HK-2 (cell line): ENCODE measurements at regions not wholly inside any gene's neighbourhood (a gene's known extent, or its start where the extent isn't known, plus 50 kb on each side); places are given as distances from the start of the nearest gene placed in this dataset.

ENCODE experiments used
- DNase-seq: peaks from one replicate; pipeline ENCODE4 v3.0.0-alpha.2; 2018; ENCODE audit not compliant: unreplicated experiment

- no peak for DNase-seq
These were observed 256.4 kb upstream of the SOX21 start for GRCh38 chr13:94968757-94969086.

- peak; percentile 6 for DNase-seq
These were observed 255.9 kb upstream of the SOX21 start for GRCh38 chr13:94968040-94968756.

- peak; percentile 8 for DNase-seq
These were observed 255.1 kb upstream of the SOX21 start for GRCh38 chr13:94967183-94968039.

- no peak for DNase-seq
These were observed 254.1 kb upstream of the SOX21 start for GRCh38 chr13:94966422-94966955.

- no peak for DNase-seq
These were observed 247.3 kb upstream of the SOX21 start for GRCh38 chr13:94959626-94960025.

DNA sequence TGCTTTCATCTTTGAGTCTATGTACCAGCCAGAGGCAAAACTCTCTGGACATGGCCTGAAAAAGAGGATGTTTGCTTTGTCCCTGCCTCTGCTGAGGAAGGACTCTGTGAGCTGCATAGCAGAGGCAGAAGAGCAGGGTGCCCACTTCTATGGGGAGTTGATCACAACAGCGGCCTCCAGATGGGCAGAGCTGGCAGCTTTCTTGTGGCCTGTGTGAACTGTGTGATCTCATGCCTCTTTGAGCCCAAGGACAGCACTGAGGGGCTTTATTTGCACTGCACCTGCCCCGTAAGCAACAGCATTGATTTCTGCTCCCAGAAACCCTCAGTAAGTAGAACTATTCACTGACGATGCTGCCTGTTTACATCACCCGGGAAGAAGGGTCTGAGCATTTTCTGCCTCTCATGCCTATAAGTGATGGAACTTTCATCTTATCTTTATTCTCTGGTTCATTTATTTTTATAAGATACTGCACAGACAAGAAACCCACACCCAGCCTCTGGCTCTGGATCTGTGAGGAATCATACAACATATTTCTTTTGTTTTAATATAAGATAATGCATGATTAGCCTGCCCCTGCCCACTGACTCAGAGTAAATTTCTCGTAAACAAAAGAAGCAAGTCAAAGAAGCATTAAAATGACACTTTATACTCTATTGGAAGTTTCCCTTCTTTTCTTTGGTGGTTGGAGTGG, 244.2 kb upstream of the SOX21 start:
- no peak for DNase-seq

- no peak for DNase-seq
These were observed 240.4 kb upstream of the SOX21 start for GRCh38 chr13:94952787-94953186.

- DNase-seq = no peak
These were observed 238.0 kb upstream of the SOX21 start for GRCh38 chr13:94950303-94950702.

DNA sequence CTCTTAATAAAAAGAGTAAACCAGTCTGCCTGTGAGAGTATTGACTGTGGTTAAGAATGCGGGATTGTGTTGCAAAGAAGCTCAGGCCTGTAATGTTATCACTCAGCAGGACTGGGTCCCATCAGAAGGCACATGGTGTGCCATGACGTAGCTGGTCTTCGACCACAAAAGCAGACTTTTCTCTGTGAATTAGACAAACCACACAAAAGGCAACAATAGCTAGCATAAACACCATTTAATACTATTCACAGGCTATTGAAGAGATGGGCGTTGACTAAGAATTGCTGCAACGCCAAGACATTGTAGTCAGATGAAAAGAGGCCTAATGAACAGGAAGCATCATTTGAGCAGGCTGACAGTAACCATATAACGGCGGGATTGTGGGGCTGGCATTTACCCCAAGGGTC, 235.6 kb upstream of the SOX21 start:
- no peak for DNase-seq

DNA sequence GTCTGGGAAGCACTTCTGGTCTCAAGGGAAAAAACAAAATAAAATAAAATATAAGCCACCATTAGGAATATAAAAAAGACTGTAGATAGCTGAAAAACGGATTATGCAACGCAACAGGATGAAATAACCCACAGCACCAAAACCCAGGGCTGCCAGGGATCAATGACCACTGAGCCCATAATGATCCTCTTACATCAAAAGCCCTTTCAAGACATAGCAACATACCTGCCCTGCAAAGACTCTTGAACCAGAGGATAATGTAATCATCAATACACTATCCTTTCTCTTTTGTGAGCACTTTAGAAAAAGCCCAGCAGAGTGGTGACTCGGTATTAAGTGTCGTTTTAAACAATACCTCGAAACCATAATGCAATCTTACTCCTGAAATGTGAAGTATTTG, 235.0 kb upstream of the SOX21 start:
- DNase-seq = no peak

GRCh38 chr13:94946039-94946438, 233.7 kb upstream of the SOX21 start:
- no peak for DNase-seq

- DNase-seq = no peak
These were observed 225.8 kb upstream of the SOX21 start for GRCh38 chr13:94938124-94938523.

DNA sequence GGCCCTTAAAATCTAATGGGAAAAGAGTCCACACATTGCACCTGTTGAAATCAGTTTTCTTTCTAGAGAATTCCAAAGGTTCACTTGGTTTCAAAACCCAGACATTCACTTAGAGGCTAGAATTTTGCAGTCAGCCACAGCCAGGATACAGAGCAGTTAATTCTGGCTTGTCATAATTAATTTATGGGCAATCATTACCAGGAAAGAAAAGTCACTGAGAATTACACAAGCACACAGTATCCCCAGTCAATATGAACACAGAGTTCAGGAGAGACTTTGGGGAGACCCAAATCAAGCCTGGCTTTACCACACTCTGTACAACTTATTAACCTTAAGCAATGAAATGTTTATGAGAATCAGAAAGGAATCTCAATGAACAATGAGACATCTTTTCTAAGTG, 224.3 kb upstream of the SOX21 start:
- DNase-seq = no peak

GRCh38 chr13:94933936-94934335, 221.6 kb upstream of the SOX21 start:
- no peak for DNase-seq

- no peak for DNase-seq
These were observed 220.9 kb upstream of the SOX21 start for GRCh38 chr13:94933230-94933751.

DNA sequence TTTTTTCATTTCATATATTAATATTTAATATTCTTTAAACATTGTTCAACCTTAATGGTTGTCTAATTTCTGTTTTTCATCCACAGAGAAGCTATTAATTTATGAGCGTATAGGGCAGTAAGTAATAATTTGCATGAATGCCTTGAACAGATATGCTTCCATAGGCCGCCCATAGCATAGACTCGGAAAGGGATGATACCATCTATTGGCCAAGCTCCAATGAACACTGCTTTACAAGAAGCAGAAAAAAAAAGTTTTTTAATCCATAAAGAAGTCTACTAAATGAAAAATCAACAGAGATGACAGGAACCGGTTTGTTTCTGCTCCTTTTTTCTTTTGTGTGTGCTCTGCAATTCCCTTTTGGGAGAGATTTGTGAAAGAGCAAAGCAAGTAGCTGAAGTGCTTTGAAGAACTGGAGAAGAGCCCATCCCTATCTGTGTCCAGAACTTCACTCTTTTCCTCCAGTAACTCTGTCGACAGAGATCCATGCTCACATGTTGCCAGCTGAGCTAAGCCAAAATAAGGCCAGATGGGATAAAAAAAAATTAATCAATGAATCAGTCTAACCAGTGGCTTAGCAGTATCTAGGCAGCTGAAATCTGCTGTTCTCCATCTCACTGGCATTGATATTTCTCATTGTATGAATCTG, 215.9 kb upstream of the SOX21 start:
- no peak for DNase-seq

GRCh38 chr13:94925263-94925662, 212.9 kb upstream of the SOX21 start:
- no peak for DNase-seq

DNA sequence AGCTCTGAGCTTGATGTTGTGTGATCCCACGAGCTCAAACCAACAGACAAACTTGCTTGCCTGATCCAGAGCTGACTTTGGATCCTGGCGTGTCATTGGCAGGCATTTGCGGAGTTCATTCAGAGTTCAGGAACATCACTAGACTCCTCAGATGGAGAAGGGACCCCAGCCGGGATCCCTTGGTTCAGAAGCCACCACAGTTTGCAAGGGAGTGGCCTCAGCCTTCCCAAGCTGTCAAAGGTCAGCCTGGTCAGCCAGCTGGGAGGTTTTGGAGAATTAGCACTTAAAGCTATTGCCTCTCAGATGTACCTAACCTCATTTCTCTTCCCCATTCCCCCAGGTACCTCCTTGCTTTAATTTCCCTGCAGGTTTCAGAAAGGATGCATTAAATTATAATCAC, 208.8 kb upstream of the SOX21 start:
- no peak for DNase-seq

DNA sequence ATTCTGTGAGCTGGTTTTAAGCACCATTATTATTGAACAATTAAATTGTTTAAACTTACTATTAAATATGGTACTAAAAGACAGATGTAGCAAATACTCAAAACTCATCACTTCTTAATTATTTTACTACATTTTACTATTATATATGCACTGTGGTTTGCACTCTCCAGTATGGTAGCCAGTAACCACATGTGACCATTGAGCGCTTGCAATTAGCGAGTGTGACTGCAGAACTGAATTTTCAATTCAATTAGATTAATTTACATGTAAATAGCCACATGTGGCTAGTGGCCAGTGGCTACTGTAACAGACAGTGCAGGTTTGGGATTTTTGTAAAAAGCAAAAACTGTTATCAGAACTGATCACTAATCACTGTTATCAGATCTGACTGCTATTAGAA, 208.2 kb upstream of the SOX21 start:
- no peak for DNase-seq

DNA sequence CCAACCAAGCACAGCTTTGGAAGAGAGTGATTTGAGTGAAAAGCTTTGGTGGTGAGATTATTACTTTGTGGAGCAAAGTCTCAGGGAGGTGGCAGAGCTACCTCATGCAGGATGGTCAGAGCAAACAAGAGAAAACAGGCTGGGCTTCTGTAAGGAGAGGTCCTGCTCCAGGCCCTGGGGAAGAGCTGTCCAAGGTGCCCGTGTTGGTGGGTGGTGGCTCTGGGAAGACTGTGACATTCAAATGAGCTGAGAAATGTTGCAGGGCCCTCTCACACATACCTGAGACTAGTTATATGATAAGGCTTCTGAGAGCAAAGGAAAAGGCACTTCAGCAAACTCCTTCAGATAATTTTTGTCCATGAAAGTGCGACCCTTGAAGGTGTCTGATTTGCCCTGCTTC, 205.5 kb upstream of the SOX21 start:
- no peak for DNase-seq

- no peak for DNase-seq
These were observed 202.6 kb upstream of the SOX21 start for GRCh38 chr13:94914895-94915294.

DNA sequence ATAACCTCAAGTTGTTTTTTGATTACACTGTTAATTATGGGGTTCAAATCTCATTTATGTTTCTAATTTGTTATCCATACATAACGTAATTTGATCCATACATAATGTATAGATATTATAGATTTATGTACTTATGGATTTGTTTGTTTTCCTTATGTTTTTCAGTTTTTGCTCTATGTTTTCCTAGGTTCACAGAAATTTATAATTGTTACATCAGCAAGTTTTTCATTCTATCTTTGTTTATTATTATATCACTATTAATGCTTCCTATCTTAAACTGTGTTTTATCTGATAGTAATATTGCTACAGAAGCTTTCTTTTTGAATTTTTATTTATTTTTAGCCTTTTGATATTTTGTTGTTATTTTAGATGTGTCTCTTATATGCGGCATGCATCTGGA, 194.3 kb upstream of the SOX21 start:
- DNase-seq = no peak
